KBM-7 (cell line): ENCODE measurements at regions not wholly inside any gene's neighbourhood (a gene's known extent, or its start where the extent isn't known, plus 50 kb on each side); places are given as distances from the start of the nearest gene placed in this dataset.

Source experiments
- DNase-seq: peaks from one replicate; pipeline ENCODE4 v3.0.0-alpha.2; 2015
- in situ Hi-C: fragments of 300-500 bp; cut with MboI; formaldehyde crosslinking; loops from 2 replicates; pipeline ENCODE4 v1.14.3; 2020; ENCODE audit warnings: low sequenced_read_pairs, low pct_unique_long_range_greater_than_20kb, mixed read lengths

GRCh38 chr3:150091626-150092025 is 120.9 kb upstream of the PFN2 start:
- in situ Hi-C loops, result no loop called here
- no peak for DNase-seq

GRCh38 chr3:150090877-150091276 is 120.2 kb upstream of the PFN2 start:
- in situ Hi-C loops, result no loop called here
- no peak for DNase-seq

DNA sequence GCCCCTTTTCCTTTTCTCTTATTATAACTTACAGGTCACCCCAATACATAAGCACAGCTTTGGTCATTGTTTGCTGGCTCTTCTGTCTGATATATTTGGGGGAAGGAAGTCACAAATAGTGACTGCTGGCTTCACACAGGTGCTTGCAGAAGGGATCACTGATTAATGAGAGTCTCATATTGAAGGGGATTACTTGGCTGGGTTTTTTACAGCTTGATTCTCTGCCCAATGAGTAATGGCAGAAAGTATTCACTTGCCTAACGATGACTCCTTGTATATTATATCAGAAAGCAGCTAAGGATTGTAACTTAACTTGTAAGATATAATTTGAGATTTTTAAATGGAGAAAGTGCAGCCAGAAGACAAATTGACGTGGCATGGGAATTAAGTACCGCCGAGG is 119.3 kb upstream of the PFN2 start:
- in situ Hi-C loops, result no loop called here

DNA sequence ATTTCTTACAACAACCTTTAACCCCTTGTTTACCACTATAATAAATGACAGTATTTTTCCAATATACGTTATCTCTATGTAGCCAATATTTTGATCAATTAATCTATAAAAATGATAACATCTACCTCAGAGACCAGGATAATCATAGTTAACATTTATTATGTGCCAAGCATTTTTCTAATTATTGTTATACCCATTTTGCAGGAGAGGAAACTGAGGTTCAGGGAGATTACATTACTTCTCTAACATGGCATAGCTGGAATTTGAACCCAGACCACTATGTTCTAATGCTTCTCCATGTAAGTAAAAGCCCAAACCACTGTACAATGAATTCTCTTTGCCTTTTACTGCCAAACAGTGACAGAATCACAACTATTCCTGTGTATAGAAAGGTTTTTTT is 113.4 kb upstream of the PFN2 start:
- no peak for DNase-seq
- in situ Hi-C loops, result no loop called here

More for the DNA sequence above, 119.3 kb upstream of the PFN2 start:
- no peak for DNase-seq

DNA sequence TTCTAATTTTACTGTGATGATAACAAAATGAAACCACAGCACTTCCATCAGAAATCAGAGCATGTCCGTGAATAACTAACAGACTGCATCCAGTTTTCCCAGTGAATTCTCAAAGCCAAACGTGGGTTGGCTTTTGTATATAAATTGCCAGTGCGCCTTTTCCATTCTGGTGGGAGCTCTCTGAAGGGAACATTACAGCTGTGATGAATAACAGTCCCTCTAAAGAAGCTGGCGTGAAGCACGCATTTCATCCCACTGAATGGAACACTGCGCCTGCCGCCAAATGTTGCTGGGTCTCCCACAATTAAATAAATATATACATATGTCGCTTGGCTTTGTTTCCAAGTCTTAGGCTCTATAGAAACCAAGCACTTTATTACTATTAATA is 113.0 kb upstream of the PFN2 start:
- DNase-seq, result no peak
- in situ Hi-C loops, result no loop called here

GRCh38 chr3:150082898-150083654 is 112.4 kb upstream of the PFN2 start:
- no peak for DNase-seq
- in situ Hi-C loops, result no loop called here

DNA sequence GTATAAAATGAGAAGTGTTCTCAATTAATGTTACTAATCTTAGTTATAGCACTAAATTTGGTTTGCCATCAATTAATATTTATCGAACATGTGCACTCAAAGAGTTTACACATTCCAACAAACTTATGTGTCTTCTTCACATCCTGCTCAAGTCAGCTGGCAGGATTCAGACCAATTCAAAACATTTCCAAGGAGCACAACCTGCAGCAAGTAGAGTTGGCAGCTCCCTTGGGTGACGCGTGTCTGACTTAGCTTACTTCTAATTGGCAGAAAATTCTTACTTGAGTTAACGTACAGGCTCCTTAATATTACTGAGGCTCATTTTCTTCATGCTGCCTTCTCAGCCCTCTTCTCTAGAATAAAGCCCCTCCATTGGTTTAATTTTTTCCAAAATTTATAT is 110.4 kb upstream of the PFN2 start:
- DNase-seq, result no peak
- in situ Hi-C loops, result no loop called here

GRCh38 chr3:150080058-150080730 is 109.5 kb upstream of the PFN2 start:
- in situ Hi-C loops, result no loop called here
- no peak for DNase-seq

GRCh38 chr3:150079029-150079739 is 108.5 kb upstream of the PFN2 start:
- in situ Hi-C loops, result no loop called here
- DNase-seq, result no peak

DNA sequence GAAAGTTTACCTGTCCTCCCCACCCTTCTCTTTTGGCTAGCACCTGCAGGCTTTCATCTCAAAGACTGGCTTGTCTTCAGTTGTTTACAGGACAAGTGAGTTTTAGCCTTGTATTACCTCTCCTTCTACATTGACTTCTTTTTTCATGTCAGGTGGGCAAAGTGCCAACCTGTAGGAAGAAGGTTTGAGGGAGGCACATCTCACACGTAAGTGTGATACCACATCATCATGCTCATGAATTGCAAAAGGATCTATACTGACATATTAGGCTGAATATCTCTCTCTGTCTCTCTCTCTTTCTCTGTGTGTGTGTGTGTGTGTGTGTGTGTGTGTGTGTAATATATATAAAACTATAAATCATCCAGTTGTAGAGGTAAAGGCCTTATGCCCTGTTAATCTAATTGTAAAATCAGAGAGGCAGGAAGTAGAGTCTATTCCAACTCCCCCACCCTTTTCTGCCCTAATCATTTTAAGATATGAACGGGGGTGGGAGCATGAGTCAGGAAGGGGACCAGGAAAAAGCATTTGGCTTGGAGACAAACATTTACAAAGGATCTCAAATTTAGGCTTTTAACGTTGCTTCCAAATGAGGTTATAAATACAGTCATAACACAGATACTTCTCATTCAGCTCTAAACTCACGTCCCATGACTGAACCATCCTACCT is 107.0 kb upstream of the PFN2 start:
- in situ Hi-C loops, result no loop called here

DNA sequence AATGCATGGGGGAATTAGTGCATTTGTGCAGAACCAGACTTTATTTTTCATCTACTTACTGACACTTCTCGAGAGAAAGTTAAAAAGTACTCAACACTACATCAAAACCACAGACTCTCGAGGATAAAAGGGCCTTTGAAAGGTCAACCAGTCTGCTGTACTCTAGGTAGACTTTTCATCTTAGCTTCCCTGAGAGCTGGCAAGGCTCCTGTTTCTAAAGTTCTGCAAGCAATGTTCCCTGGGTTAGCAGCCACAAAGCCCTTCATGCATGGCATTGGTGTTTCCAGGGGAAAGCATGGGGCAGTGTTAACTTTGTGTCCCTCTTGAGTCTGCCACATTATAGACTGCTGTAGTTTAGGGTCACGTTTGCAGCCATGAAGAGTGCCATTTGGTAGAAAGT is 106.4 kb upstream of the PFN2 start:
- in situ Hi-C loops, result no loop called here
- DNase-seq, result no peak

More for the DNA sequence above, 107.0 kb upstream of the PFN2 start:
- DNase-seq, result no peak

DNA sequence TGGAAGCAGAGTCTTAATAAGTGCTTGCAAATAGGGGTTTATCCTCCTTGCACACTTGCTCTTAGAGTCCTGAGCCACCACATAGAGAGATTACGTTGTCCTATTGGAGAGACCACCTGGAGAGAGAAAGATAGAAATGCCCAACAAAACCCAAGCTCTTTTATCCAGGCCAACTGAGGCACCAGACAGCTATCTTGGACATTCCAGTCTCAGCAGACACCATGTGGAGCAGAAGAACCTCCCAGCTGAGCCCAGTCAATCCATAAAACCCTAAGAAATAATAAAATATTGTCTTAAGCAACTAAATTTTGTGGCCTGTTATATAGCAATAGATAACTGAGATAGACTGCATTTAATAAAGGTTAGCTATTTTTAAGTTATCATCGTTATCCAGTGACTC is 105.7 kb upstream of the PFN2 start:
- in situ Hi-C loops, result no loop called here
- no peak for DNase-seq

DNA sequence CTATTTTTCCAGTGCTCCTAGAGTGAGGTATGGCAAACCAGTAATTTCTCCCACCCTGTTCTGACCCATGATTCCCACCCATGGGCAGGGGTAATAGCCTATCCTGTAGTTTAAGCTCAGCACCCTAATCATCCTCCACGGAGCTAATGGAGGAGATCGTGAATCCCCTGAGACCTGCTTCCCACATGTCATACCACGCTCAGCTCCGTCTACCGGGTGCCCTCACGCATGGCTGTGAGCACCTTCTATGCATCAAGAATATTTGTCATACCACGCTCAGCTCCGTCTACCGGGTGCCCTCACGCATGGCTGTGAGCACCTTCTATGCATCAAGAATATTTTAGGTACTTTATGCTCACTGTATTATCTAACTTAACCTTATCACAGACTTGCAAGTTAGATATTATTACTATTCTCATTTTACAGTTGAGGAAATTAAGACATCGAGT is 104.7 kb upstream of the PFN2 start:
- no peak for DNase-seq
- in situ Hi-C loops, result no loop called here

DNA sequence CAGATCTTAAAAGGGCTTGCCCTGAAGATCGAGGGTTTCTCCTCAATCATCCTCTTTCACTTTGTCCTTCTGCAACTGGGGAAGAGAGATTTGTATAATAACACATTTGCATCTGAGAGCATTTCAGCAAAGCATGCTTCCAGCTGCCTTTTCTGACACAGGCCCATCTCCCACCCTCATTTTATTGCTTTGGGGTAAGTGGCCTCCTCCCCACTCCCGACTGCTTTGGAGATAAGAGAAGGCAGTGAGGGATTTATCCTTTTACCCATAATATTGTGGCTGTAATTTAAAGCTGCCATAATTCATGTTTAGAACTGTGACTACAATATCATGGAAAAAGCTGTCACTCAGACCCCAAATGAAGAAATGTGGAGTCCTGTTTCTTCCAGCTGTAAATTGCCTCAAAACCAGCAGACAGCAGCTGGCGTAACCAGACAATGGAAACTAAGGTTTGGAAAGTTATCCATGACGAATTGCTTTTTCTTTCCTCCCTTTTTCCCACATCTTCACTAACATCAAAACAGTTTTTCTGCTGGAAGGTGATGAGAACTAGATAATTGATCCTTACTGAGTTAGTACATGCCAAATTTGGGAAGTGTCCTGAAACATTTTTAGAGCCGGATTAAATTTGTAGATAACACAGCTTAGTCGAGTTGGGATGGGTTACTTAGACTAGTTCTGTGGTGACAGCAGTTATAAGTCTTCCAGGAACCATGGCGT is 104.2 kb upstream of the PFN2 start:
- in situ Hi-C loops, result no loop called here
- no peak for DNase-seq

DNA sequence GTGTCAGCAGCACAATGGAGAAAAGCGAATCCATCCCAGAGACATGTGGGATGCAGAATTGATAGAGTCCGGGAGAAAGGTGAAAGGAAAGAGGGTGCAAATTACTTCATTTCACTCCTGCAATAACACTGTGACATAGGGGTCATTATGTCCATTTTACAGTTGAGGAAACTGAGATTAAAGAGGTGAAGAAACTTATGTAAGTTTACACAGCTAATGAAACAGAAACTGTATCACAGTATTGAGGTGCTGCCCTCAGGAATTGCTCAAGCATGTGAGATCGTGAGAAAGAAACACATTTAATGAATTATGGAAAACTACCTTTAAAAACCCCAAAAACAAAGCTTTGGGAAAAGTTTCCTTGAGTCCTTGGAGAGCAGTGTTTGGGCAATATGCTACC is 103.6 kb upstream of the PFN2 start:
- in situ Hi-C loops, result no loop called here
- no peak for DNase-seq

DNA sequence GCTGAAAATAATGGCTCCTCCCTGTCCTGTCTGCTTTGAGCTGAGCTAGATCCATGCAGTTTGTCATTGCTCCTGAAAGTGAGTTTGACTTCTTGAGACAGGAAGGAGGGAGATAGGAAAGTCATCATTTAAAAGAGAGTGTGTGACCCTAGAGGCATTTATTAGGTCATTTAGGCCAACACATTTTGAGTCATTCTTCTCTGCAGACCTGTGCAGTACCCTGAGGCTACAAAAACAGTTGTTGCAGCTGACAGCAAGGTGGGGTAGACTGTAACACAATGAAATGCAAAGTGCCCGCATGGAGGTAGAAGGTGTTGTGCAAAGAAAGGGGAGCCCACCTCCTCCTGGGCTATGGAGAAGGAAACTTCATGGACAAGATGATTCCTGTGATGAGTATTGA is 102.8 kb upstream of the PFN2 start:
- DNase-seq, result no peak
- in situ Hi-C loops, result no loop called here

DNA sequence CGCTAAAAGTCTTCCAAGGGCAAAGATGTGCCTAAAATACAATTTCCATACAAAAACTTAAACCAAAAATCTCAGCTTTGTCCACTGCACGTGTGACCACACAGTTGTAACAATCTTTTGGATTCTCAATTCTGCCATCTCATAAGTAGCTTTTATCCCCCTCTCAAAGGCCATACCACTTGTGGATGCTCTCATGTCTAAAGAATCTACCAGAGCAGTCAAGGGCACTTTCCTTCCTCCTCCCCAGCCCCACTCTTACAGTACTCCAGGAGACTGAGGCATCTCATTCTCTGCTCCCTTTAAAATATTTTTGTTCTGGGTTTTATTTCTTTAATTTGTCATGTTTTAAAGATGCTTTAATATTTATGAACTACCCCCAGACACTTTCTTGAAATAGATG is 102.3 kb upstream of the PFN2 start:
- in situ Hi-C loops, result no loop called here

DNA sequence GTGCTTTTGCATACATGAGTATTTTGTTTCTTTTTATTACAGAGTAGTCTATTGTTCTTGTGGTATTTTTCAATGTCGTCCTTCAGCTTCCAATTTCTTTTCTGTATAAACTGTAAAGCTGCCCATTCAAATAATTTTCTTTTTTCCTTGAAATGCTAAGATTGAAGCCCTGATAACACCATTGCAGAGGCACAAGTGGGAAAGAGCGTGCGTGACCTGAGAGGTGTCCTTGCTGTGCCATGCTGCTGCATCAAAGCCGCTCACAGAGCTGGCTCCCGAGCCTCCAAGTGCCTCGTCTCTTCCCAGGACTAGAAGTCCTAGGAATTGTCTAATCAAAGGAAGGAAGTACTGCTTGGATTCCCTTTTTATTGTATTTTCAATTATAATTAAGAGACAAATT is 101.9 kb upstream of the PFN2 start:
- no peak for DNase-seq
- in situ Hi-C loops, result no loop called here

More for the DNA sequence above, 102.3 kb upstream of the PFN2 start:
- DNase-seq, result no peak

- in situ Hi-C loops, result no loop called here
- no peak for DNase-seq
These were observed 99.6 kb upstream of the PFN2 start for GRCh38 chr3:150070271-150070670.
